ENCODE measurements at regions not wholly inside any gene's neighbourhood (a gene's known extent, or its start where the extent isn't known, plus 50 kb on each side); places are given as distances from the start of the nearest gene placed in this dataset.

DNA sequence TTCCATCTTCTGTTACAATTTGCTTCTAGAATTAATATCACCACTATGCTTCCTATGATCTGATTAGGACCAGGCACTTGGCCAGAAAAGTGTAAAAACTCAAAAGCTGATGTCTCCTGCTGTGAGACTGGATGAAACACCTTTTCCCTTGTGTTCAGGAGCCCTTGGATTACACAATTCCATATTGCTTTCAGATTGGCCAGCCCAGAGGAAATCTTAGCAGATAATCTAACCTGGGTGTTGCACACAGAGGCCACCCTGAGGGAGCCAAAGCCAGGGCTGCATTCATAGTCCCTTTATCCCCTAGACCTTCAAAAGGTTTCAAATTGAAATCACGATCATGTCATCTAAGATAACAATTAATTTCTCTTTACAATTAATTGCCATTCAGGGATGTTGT lies 94.1 kb upstream of the SELENOP start:
- TF ChIP-seq, protein P1, sequence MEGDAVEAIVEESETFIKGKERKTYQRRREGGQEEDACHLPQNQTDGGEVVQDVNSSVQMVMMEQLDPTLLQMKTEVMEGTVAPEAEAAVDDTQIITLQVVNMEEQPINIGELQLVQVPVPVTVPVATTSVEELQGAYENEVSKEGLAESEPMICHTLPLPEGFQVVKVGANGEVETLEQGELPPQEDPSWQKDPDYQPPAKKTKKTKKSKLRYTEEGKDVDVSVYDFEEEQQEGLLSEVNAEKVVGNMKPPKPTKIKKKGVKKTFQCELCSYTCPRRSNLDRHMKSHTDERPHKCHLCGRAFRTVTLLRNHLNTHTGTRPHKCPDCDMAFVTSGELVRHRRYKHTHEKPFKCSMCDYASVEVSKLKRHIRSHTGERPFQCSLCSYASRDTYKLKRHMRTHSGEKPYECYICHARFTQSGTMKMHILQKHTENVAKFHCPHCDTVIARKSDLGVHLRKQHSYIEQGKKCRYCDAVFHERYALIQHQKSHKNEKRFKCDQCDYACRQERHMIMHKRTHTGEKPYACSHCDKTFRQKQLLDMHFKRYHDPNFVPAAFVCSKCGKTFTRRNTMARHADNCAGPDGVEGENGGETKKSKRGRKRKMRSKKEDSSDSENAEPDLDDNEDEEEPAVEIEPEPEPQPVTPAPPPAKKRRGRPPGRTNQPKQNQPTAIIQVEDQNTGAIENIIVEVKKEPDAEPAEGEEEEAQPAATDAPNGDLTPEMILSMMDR (IDR thresholded peaks at IDR 0.05), result no peak
- TF ChIP-seq POLR2A (IDR thresholded peaks at IDR 0.05), result no peak

Measured in thyroid gland (tissue), 4 donors.